ENCODE measurements at regions not wholly inside any gene's neighbourhood (a gene's known extent, or its start where the extent isn't known, plus 50 kb on each side); places are given as distances from the start of the nearest gene placed in this dataset.

GRCh38 chr2:42852798-42853197, 60.4 kb upstream of the HAAO start:
- H3K4me3 Mint-ChIP-seq = no peak overlapping the region
- H3K4me1 Mint-ChIP-seq (ENCODE audit: low read depth in 2 of 2) = no peaks in the 10 kb centered on the region
- H3K36me3 Mint-ChIP-seq (ENCODE audit: insufficient read depth) = no peaks in the 10 kb centered on the region
- ATAC-seq (replicated peaks) (no peak), DNase-seq (no peak)
- H3K9me3 Mint-ChIP-seq = no peaks in the 10 kb centered on the region
- peaks cover 0 to 13% of the 10 kb centered on the region in 2 donors for H3K27me3 Mint-ChIP-seq
- H3K27ac Mint-ChIP-seq = peak overlapping the region in 1 of 2 donors; percentile 1

- H3K4me1 Mint-ChIP-seq (ENCODE audit: low read depth in 2 of 2) = no peaks in the 10 kb centered on the region
- H3K4me3 Mint-ChIP-seq = no peak overlapping the region
- H3K9me3 Mint-ChIP-seq = no peaks in the 10 kb centered on the region
- peaks cover 0 to 13% of the 10 kb centered on the region in 2 donors for H3K27me3 Mint-ChIP-seq
- no peak overlapping the region for H3K27ac Mint-ChIP-seq
- ATAC-seq (replicated peaks) (no peak), DNase-seq (no peak)
- no peaks in the 10 kb centered on the region for H3K36me3 Mint-ChIP-seq (ENCODE audit: insufficient read depth)
Observed at GRCh38 chr2:42851740-42852250, 59.4 kb upstream of the HAAO start.

- ATAC-seq (replicated peaks) (no peak), DNase-seq (no peak)
- no peaks in the 10 kb centered on the region for H3K36me3 Mint-ChIP-seq (ENCODE audit: insufficient read depth)
- H3K27me3 Mint-ChIP-seq = peaks cover 0 to 13% of the 10 kb centered on the region in 2 donors
- H3K4me1 Mint-ChIP-seq (ENCODE audit: low read depth in 2 of 2) = no peaks in the 10 kb centered on the region
- no peak overlapping the region for H3K27ac Mint-ChIP-seq
- H3K4me3 Mint-ChIP-seq = no peak overlapping the region
- no peaks in the 10 kb centered on the region for H3K9me3 Mint-ChIP-seq
Observed at GRCh38 chr2:42851186-42851585, 58.8 kb upstream of the HAAO start.

GRCh38 chr2:42850016-42850805, 57.8 kb upstream of the HAAO start:
- no peak for DNase-seq
- Mint-ChIP-seq H3K36me3 (ENCODE audit: insufficient read depth) (no peaks in the 10 kb centered on the region), H3K4me1 (ENCODE audit: low read depth in 2 of 2) (no peaks in the 10 kb centered on the region), H3K27me3 (peaks cover 0 to 13% of the 10 kb centered on the region in 2 donors), H3K4me3 (no peak overlapping the region), H3K9me3 (no peaks in the 10 kb centered on the region), H3K27ac (no peak overlapping the region)
- no peak for ATAC-seq (replicated peaks)

- Mint-ChIP-seq H3K9me3 (no peaks in the 10 kb centered on the region), H3K4me3 (no peak overlapping the region), H3K4me1 (ENCODE audit: low read depth in 2 of 2) (no peaks in the 10 kb centered on the region), H3K36me3 (ENCODE audit: insufficient read depth) (no peaks in the 10 kb centered on the region), H3K27me3 (peaks cover 0 to 13% of the 10 kb centered on the region in 2 donors), H3K27ac (no peak overlapping the region)
- DNase-seq (no peak), ATAC-seq (replicated peaks) (no peak)
Observed at GRCh38 chr2:42849311-42849710, 56.9 kb upstream of the HAAO start.

- Mint-ChIP-seq H3K9me3 (no peaks in the 10 kb centered on the region), H3K27ac (no peak overlapping the region), H3K4me1 (ENCODE audit: low read depth in 2 of 2) (no peaks in the 10 kb centered on the region), H3K27me3 (peaks cover 0 to 11% of the 10 kb centered on the region in 2 donors), H3K36me3 (ENCODE audit: insufficient read depth) (no peaks in the 10 kb centered on the region), H3K4me3 (no peak overlapping the region)
- DNase-seq = no peak
- no peak for ATAC-seq (replicated peaks)
Observed at GRCh38 chr2:42848726-42849290, 56.4 kb upstream of the HAAO start.

- no peaks in the 10 kb centered on the region for H3K9me3 Mint-ChIP-seq
- H3K4me3 Mint-ChIP-seq = no peak overlapping the region
- ATAC-seq (replicated peaks) = no peak
Observed at GRCh38 chr2:42848265-42848664, 55.9 kb upstream of the HAAO start.

GRCh38 chr2:42847596-42848151, 55.3 kb upstream of the HAAO start:
- DNase-seq (no peak), ATAC-seq (replicated peaks) (no peak)
- no peaks in the 10 kb centered on the region for H3K36me3 Mint-ChIP-seq (ENCODE audit: insufficient read depth)
- H3K9me3 Mint-ChIP-seq = no peaks in the 10 kb centered on the region
- H3K4me3 Mint-ChIP-seq = no peak overlapping the region
- H3K27ac Mint-ChIP-seq = no peak overlapping the region
- no peaks in the 10 kb centered on the region for H3K27me3 Mint-ChIP-seq
- H3K4me1 Mint-ChIP-seq (ENCODE audit: low read depth in 2 of 2) = no peaks in the 10 kb centered on the region

More at GRCh38 chr2:42848265-42848664, 55.9 kb upstream of the HAAO start:
- H3K36me3 Mint-ChIP-seq (ENCODE audit: insufficient read depth) = no peaks in the 10 kb centered on the region
- H3K27ac Mint-ChIP-seq = no peak overlapping the region
- no peaks in the 10 kb centered on the region for H3K4me1 Mint-ChIP-seq (ENCODE audit: low read depth in 2 of 2)
- DNase-seq = no peak
- H3K27me3 Mint-ChIP-seq = peaks cover 0 to 6% of the 10 kb centered on the region in 2 donors

GRCh38 chr2:42846932-42847595, 54.7 kb upstream of the HAAO start:
- no peak for DNase-seq
- Mint-ChIP-seq H3K4me3 (no peak overlapping the region), H3K36me3 (ENCODE audit: insufficient read depth) (no peaks in the 10 kb centered on the region), H3K9me3 (no peaks in the 10 kb centered on the region), H3K27me3 (no peaks in the 10 kb centered on the region), H3K27ac (no peak overlapping the region), H3K4me1 (ENCODE audit: low read depth in 2 of 2) (no peaks in the 10 kb centered on the region)
- no peak for ATAC-seq (replicated peaks)

- Mint-ChIP-seq H3K4me1 (ENCODE audit: low read depth in 2 of 2) (no peaks in the 10 kb centered on the region), H3K36me3 (ENCODE audit: insufficient read depth) (no peaks in the 10 kb centered on the region), H3K27ac (no peak overlapping the region), H3K9me3 (no peaks in the 10 kb centered on the region), H3K27me3 (no peaks in the 10 kb centered on the region), H3K4me3 (no peak overlapping the region)
- DNase-seq = no peak
- ATAC-seq (replicated peaks) = no peak
Observed at GRCh38 chr2:42846026-42846425, 53.6 kb upstream of the HAAO start.

- ATAC-seq (replicated peaks) = no peak
- no peaks in the 10 kb centered on the region for H3K36me3 Mint-ChIP-seq (ENCODE audit: insufficient read depth)
Observed at GRCh38 chr2:42844901-42845821, 52.8 kb upstream of the HAAO start.

GRCh38 chr2:42844366-42844765, 52.0 kb upstream of the HAAO start:
- Mint-ChIP-seq H3K36me3 (ENCODE audit: insufficient read depth) (no peaks in the 10 kb centered on the region), H3K27me3 (no peaks in the 10 kb centered on the region), H3K27ac (no peak overlapping the region), H3K4me3 (no peak overlapping the region), H3K9me3 (no peaks in the 10 kb centered on the region), H3K4me1 (ENCODE audit: low read depth in 2 of 2) (no peaks in the 10 kb centered on the region)
- ATAC-seq (replicated peaks) (no peak), DNase-seq (no peak)

More at GRCh38 chr2:42844901-42845821, 52.8 kb upstream of the HAAO start:
- DNase-seq = no peak
- no peak overlapping the region for H3K4me3 Mint-ChIP-seq
- no peaks in the 10 kb centered on the region for H3K9me3 Mint-ChIP-seq
- H3K4me1 Mint-ChIP-seq (ENCODE audit: low read depth in 2 of 2) = no peaks in the 10 kb centered on the region
- H3K27ac Mint-ChIP-seq = no peak overlapping the region
- H3K27me3 Mint-ChIP-seq = no peaks in the 10 kb centered on the region

- H3K4me3 Mint-ChIP-seq = no peak overlapping the region
- no peaks in the 10 kb centered on the region for H3K36me3 Mint-ChIP-seq (ENCODE audit: insufficient read depth)
- no peaks in the 10 kb centered on the region for H3K9me3 Mint-ChIP-seq
- DNase-seq = no peak
- no peak for ATAC-seq (replicated peaks)
- H3K27me3 Mint-ChIP-seq = no peaks in the 10 kb centered on the region
- H3K4me1 Mint-ChIP-seq (ENCODE audit: low read depth in 2 of 2) = no peaks in the 10 kb centered on the region
- H3K27ac Mint-ChIP-seq = no peak overlapping the region
Observed at GRCh38 chr2:42843611-42844010, 51.2 kb upstream of the HAAO start.

Measured in effector memory CD8-positive, alpha-beta T cell (primary cell).